H1 (cell line): ENCODE measurements at regions not wholly inside any gene's neighbourhood (a gene's known extent, or its start where the extent isn't known, plus 50 kb on each side); places are given as distances from the start of the nearest gene placed in this dataset.

Source experiments
- CTCF ChIA-PET: fragments of 300-600 bp; sonication (Branson Sonifier 250); formaldehyde crosslinking; loops from one replicate; lab custom pipeline; 2021; ENCODE audit not compliant: partially characterized antibody; lab: Charles Lee
- POLR2A ChIA-PET: fragments of 300-600 bp; sonication (Branson Sonifier 250); formaldehyde crosslinking; loops from one replicate; lab custom pipeline; 2021; ENCODE audit warnings: inconsistent platforms; ENCODE audit not compliant: partially characterized antibody; lab: Charles Lee
- DNase-seq, 2 experiments: peaks; one replicate each; pipeline versions ENCODE4 v3.0.0 to v3.0.0-alpha.2; 2010 to 2022; ENCODE audit warnings: low spot score in 2 of 2, low read depth in 1 of 2, mixed read lengths in 1 of 2
- FAIRE-seq: peaks from 2 replicates; lab custom pipeline; 2011; peaks lifted over from hg19 to GRCh38; lab: Jason Lieb, UNC
- H2AFZ ChIP-seq: 2 replicates; pipeline ENCODE4 v1.8.1; 2012; ENCODE audit warnings: low read length, inconsistent platforms
- H2AK5ac ChIP-seq: 2 replicates; pipeline ENCODE4 v1.6.1; 2013; ENCODE audit warnings: low read depth, low read length
- H2BK120ac ChIP-seq: replicated peaks from 2 replicates; pipeline ENCODE3; 2013; ENCODE audit warnings: low read depth, low read length, inconsistent platforms
- H2BK12ac ChIP-seq: 2 replicates; pipeline ENCODE4 v1.6.1; 2013; ENCODE audit warnings: low read depth, low read length
- H2BK15ac ChIP-seq: 2 replicates; pipeline ENCODE4 v1.6.1; 2013; ENCODE audit warnings: low read length
- H2BK20ac ChIP-seq: 2 replicates; pipeline ENCODE4 v1.6.1; 2013; ENCODE audit warnings: low read length
- H2BK5ac ChIP-seq: 2 replicates; pipeline ENCODE4 v1.6.1; 2013; ENCODE audit warnings: low read depth, low read length
- H3K14ac ChIP-seq: 2 replicates; pipeline ENCODE4 v1.6.1; 2013; ENCODE audit warnings: inconsistent platforms; ENCODE audit not compliant: insufficient read length
- H3K18ac ChIP-seq: 2 replicates; pipeline ENCODE4 v1.6.1; 2013; ENCODE audit warnings: low read length; ENCODE audit errors: extremely low read depth
- H3K23ac ChIP-seq: 2 replicates; pipeline ENCODE4 v1.6.1; 2013; ENCODE audit warnings: inconsistent platforms; ENCODE audit not compliant: insufficient read length
- H3K23me2 ChIP-seq: 2 replicates; pipeline ENCODE4 v1.6.1; 2013; ENCODE audit warnings: low read depth, low read length
- H3K27ac ChIP-seq: 2 replicates; pipeline ENCODE4 v1.6.1; 2011; ENCODE audit warnings: low read depth, low read length, inconsistent platforms
- H3K27me3 ChIP-seq, 4 experiments: replicated peaks in 1 of 4; 1 replicate in 1 of 4; 2 replicates in 3 of 4; pipeline versions ENCODE4 v1.6.1 to v1.8.1; 2011 to 2013; ENCODE audit warnings: low read length in 3 of 4, mild to moderate bottlenecking in 3 of 4, inconsistent platforms in 2 of 4, mixed read lengths in 2 of 4, moderate library complexity in 1 of 4; ENCODE audit not compliant: control insufficient read depth in 3 of 4, insufficient read depth in 3 of 4; ENCODE audit errors: extremely low read depth in 1 of 4
- H3K36me3 ChIP-seq, 4 experiments: 2 replicates each; pipeline versions ENCODE4 v1.6.1 to v1.8.1; 2011 to 2013; ENCODE audit warnings: mild to moderate bottlenecking in 4 of 4, low read length in 3 of 4, moderate library complexity in 2 of 4, control low read depth in 1 of 4, inconsistent platforms in 1 of 4; ENCODE audit not compliant: insufficient read depth in 4 of 4, control insufficient read depth in 2 of 4
- H3K4ac ChIP-seq: replicated peaks from 2 replicates; pipeline ENCODE3; 2013; ENCODE audit warnings: low read length, low read depth, mixed read lengths, inconsistent platforms; ENCODE audit not compliant: insufficient read length
- H3K4me1 ChIP-seq, 4 experiments: replicated peaks in 1 of 4; 1 replicate in 1 of 4; 2 replicates in 3 of 4; pipeline versions ENCODE4 v1.6.1 to v1.8.1; 2011 to 2013; ENCODE audit warnings: low read length in 3 of 4, inconsistent platforms in 2 of 4, mixed read lengths in 1 of 4; ENCODE audit not compliant: insufficient read depth in 4 of 4, control insufficient read depth in 3 of 4
- H3K4me2 ChIP-seq, 2 experiments: 2 replicates each; pipeline versions ENCODE4 v1.6.1 to v1.8.1; 2011 to 2013; ENCODE audit warnings: low read depth in 2 of 2, low read length in 2 of 2, control low read depth in 1 of 2, inconsistent platforms in 1 of 2, mild to moderate bottlenecking in 1 of 2; ENCODE audit not compliant: insufficient read depth in 1 of 2
- H3K4me3 ChIP-seq, 4 experiments: fragments of 200-600, 300-600 bp in 1 of 4; sonication (generic), shearing (Covaris generic), sonication (Bioruptor Twin) in 1 of 4; 2 replicates each; pipeline versions ENCODE4 v1.5.1 to v1.8.1; 2011 to 2016; ENCODE audit warnings: low read length in 4 of 4, low read depth in 3 of 4, control low read depth in 2 of 4, inconsistent platforms in 2 of 4, mild to moderate bottlenecking in 2 of 4, mixed read lengths in 1 of 4, moderate library complexity in 1 of 4; ENCODE audit not compliant: insufficient read depth in 2 of 4; ENCODE audit errors: extremely low read depth in 1 of 4
- H3K56ac ChIP-seq: replicated peaks from 2 replicates; pipeline ENCODE3; 2013; ENCODE audit warnings: low read depth, mild to moderate bottlenecking, mixed read lengths, low read length, inconsistent platforms; ENCODE audit not compliant: insufficient read length
- H3K79me1 ChIP-seq: 2 replicates; pipeline ENCODE4 v1.6.1; 2013; ENCODE audit warnings: low read depth, low read length, control low read depth
- H3K79me2 ChIP-seq, 2 experiments: 2 replicates each; pipeline versions ENCODE4 v1.6.1 to v1.8.1; 2012 to 2013; ENCODE audit warnings: low read length in 2 of 2, mild to moderate bottlenecking in 2 of 2, inconsistent platforms in 1 of 2; ENCODE audit not compliant: insufficient read depth in 2 of 2, control insufficient read depth in 1 of 2
- H3K9ac ChIP-seq, 4 experiments: replicated peaks in 1 of 4; 1 replicate in 1 of 4; 2 replicates in 3 of 4; pipeline versions ENCODE4 v1.6.1 to v1.8.1; 2011 to 2013; ENCODE audit warnings: low read depth in 3 of 4, low read length in 3 of 4, control low read depth in 2 of 4, mild to moderate bottlenecking in 2 of 4, moderate library complexity in 2 of 4, inconsistent platforms in 1 of 4; ENCODE audit errors: extremely low read depth in 1 of 4
- H3K9me3 ChIP-seq, 2 experiments: 2 replicates each; pipeline versions ENCODE4 v1.6.1 to v1.8.1; 2012 to 2013; ENCODE audit warnings: mild to moderate bottlenecking in 2 of 2, moderate library complexity in 2 of 2, control low read depth in 1 of 2, inconsistent platforms in 1 of 2, low read depth in 1 of 2, low read length in 1 of 2, mixed read lengths in 1 of 2; ENCODE audit not compliant: insufficient read depth in 2 of 2
- H4K20me1 ChIP-seq, 2 experiments: replicated peaks in 1 of 2; 2 replicates each; pipeline versions ENCODE3 to v1.8.1; 2011 to 2013; ENCODE audit warnings: inconsistent platforms in 2 of 2, low read length in 2 of 2, mild to moderate bottlenecking in 1 of 2; ENCODE audit not compliant: insufficient read depth in 2 of 2, control insufficient read depth in 1 of 2
- H4K5ac ChIP-seq: 2 replicates; pipeline ENCODE4 v1.6.1; 2013; ENCODE audit warnings: low read length, low read depth, mixed read lengths, inconsistent platforms; ENCODE audit not compliant: insufficient read length
- H4K8ac ChIP-seq: 2 replicates; pipeline ENCODE4 v1.8.0; 2013; ENCODE audit warnings: mild to moderate bottlenecking, moderate library complexity, low read length, inconsistent platforms; ENCODE audit not compliant: insufficient read depth; ENCODE audit errors: extremely low read depth
- H4K91ac ChIP-seq: replicated peaks from 2 replicates; pipeline ENCODE3; 2013; ENCODE audit warnings: low read length, mixed read lengths, inconsistent platforms; ENCODE audit not compliant: insufficient read length
- BACH1 ChIP-seq: IDR thresholded peaks from 2 replicates; pipeline ENCODE4 v1.6.1; 2012; ENCODE audit warnings: low read length, improper control_type of control experiment
- JUN ChIP-seq: IDR thresholded peaks from 2 replicates; pipeline ENCODE4 v1.6.1; 2011; ENCODE audit warnings: low read depth, mild to moderate bottlenecking, improper control_type of control experiment, low read length
- SRF ChIP-seq: IDR thresholded peaks from 2 replicates; pipeline ENCODE4 v1.6.1; 2011; ENCODE audit warnings: mild to moderate bottlenecking, low read depth, low read length, moderate library complexity
- WGBS, 2 experiments: shearing (Covaris generic) in 1 of 2; methylation state at CpG; one replicate each; pipeline versions ENCODE4 v1.1.6 to v1.1.7; 2013 to 2015; ENCODE audit warnings: low lambda C conversion rate in 2 of 2, mixed read lengths in 2 of 2, inconsistent platforms in 1 of 2, low coverage in 1 of 2, missing lambda C conversion rate in 1 of 2; ENCODE audit not compliant: insufficient replicate concordance in 2 of 2, insufficient coverage in 1 of 2, insufficient read length in 1 of 2; ENCODE audit errors: extremely low coverage in 1 of 2, missing lambda C conversion rate in 1 of 2; 5-methylcytosine and 5-hydroxymethylcytosine counted together
- TF ChIP-seq, protein P1 (sequence below), 3 experiments: IDR thresholded peaks; 1 replicate in 2 of 3; 2 replicates in 1 of 3; pipeline versions ENCODE4 v1.5.1 to v1.6.1; 2011; ENCODE audit warnings: low read length in 3 of 3, mild to moderate bottlenecking in 3 of 3, inconsistent platforms in 2 of 3, low read depth in 1 of 3, moderate library complexity in 1 of 3; ENCODE audit not compliant: insufficient read depth in 1 of 3; ENCODE audit errors: control extremely low read depth in 1 of 3

DNA sequence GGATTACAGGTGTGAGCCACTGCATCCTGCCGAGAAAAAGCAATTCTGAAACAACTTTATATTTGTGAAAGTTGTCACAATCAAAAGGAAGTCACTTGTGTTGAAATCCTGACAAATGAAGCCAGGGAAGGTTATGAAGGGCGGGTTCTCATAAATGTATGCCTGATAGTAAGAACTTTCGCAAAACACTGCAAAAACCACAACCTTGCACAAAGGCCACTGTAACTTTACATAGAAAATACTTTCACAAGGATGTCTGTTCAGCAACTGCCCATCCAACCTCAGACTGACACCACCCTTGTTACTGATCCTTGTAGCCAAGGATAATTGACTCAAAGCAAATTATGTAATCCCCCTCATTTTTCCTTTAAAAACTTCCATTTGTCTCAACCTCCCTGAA lies 90.6 kb downstream of the SLC4A3 start:
- no peak for FAIRE-seq
- TF ChIP-seq BACH1 (no peak), JUN (no peak), SRF (no peak)
- TF ChIP-seq, protein P1, sequence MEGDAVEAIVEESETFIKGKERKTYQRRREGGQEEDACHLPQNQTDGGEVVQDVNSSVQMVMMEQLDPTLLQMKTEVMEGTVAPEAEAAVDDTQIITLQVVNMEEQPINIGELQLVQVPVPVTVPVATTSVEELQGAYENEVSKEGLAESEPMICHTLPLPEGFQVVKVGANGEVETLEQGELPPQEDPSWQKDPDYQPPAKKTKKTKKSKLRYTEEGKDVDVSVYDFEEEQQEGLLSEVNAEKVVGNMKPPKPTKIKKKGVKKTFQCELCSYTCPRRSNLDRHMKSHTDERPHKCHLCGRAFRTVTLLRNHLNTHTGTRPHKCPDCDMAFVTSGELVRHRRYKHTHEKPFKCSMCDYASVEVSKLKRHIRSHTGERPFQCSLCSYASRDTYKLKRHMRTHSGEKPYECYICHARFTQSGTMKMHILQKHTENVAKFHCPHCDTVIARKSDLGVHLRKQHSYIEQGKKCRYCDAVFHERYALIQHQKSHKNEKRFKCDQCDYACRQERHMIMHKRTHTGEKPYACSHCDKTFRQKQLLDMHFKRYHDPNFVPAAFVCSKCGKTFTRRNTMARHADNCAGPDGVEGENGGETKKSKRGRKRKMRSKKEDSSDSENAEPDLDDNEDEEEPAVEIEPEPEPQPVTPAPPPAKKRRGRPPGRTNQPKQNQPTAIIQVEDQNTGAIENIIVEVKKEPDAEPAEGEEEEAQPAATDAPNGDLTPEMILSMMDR (IDR thresholded peaks at IDR 0.05; ENCODE audit: control extremely low read depth in 1 of 3, insufficient read depth in 1 of 3, low read depth in 1 of 3, low read length in 3 of 3) = no peak
- TF ChIP-seq, all 59 proteins: peak for 0
- no peaks in the 10 kb centered on the region for H3K79me1 ChIP-seq

More for the DNA sequence above, 90.6 kb downstream of the SLC4A3 start:
- H3K23ac ChIP-seq = no peak overlapping the region
- H2BK12ac ChIP-seq = no peak overlapping the region
- no peak overlapping the region for H4K91ac ChIP-seq
- H3K4ac ChIP-seq = no peak overlapping the region
- ChIA-PET CTCF (no interaction called here), POLR2A (no interaction called here)
- no peak overlapping the region for H2AK5ac ChIP-seq
- WGBS, 2 experiments = 83% methylated on average over 3 of the region's 3 CpGs; no CpG with 5 or more reads in 1 of the 2 experiments
- H3K27ac ChIP-seq = no peak overlapping the region
- no peak overlapping the region for H2BK5ac ChIP-seq
- no peaks in the 10 kb centered on the region for H3K27me3 ChIP-seq
- no peak overlapping the region for H2BK120ac ChIP-seq
- H3K56ac ChIP-seq = no peak overlapping the region
- no peaks in the 10 kb centered on the region for H3K36me3 ChIP-seq
- H3K4me2 ChIP-seq = no peak overlapping the region
- H3K9me3 ChIP-seq = peaks cover 0 to 6% of the 10 kb centered on the region in 2 experiments; a peak in 1 of 4 replicates
- H3K23me2 ChIP-seq = no peaks in the 10 kb centered on the region
- H4K5ac ChIP-seq = no peak overlapping the region
- no peak overlapping the region for H3K4me3 ChIP-seq
- H3K9ac ChIP-seq = no peak overlapping the region
- H4K20me1 ChIP-seq = no peaks in the 10 kb centered on the region
- H3K14ac ChIP-seq = no peak overlapping the region
- H3K4me1 ChIP-seq = no peaks in the 10 kb centered on the region
- H2AFZ ChIP-seq = no peak overlapping the region
- H2BK20ac ChIP-seq = no peak overlapping the region
- H2BK15ac ChIP-seq = no peak overlapping the region
- no peaks in the 10 kb centered on the region for H3K79me2 ChIP-seq
- no peak for DNase-seq
- no peak overlapping the region for H4K8ac ChIP-seq
- H3K18ac ChIP-seq = no peak overlapping the region
